ENCODE measurements at regions not wholly inside any gene's neighbourhood (a gene's known extent, or its start where the extent isn't known, plus 50 kb on each side); places are given as distances from the start of the nearest gene placed in this dataset.

DNA sequence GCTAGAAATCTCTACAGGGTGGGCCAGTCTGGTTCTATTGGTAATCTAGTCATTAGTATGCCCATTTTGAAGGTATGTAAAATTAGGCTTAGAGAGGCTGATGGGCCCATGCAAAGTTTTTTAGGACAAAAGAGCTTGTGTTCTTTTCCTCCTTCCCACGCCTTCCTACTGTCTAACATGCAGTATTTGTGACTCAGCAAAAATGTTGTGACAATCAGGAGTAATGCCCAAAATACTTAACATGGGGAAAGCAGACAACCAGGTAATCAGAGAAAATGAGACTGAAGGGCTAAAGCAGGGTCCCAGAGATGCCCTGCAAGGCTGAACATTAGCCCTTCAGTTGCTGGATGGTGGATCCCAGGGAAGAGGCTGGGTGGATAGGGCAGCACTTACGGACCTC, 437.9 kb downstream of the BCL11B start:
- no peak for DNase-seq (ENCODE audit: low spot score)

DNA sequence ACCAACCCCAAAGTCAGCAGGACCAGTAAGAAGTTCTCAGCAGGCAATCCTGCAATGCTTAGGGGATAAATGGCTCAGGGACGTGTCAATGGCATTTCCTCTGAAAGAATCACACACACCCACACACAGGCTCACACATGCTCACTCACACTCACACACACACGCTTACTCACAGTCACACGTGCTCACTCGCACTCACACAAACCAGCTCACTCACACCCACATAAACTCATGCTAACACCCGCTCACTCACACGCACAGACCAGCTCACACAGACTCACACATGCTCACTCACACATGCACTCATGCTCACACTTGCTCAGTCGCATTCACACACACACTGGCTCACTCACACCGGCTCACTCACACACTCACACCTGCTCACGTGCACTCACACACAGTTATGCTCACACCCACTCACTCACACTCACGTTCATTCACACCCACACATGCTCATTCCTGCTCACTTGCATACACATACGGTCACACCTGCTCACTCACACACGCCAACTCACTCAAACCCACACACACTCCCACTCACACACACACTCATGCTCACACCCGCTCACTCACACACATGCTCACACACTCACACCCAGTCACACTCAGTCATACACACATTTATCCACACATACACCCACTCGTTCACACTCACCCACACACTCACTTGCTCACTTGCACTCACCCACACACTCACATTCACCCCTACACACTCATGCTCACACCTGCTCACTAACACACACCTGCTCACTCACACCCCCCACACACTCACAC, 436.8 kb downstream of the BCL11B start:
- DNase-seq (ENCODE audit: low spot score): no peak

DNA sequence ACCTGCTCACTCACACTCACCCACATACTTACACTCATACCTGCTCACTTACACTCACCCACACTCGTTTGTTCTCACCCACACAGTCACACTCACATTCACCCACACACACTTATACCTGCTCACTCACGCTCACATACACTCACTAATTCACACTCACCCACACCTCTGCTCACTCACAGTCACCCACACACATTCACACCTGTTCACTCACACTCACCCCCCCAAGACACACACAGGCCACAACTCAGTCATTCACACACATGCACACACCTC, 436.2 kb downstream of the BCL11B start:
- DNase-seq (ENCODE audit: low spot score): no peak

DNA sequence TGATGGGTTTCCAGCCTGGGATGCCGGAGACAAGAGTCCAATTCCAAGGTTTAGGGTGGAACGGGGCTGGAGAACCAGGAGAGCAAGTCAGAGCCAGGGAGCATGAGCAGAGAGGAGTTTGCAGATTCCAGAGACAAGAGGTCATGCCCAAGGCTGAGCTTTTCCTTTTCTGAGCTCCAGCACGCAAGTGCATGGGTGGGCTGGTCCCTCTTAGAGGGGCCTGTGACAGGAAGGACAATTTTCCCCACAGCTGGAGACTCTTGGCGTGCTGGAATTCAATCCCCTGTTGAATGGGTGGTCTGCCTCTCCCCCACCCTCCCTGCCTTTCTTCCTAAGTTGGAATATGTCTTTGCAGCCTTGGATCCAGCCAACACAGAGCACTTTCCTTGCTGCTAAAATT, 431.9 kb downstream of the BCL11B start:
- DNase-seq (ENCODE audit: low spot score): no peak

DNA sequence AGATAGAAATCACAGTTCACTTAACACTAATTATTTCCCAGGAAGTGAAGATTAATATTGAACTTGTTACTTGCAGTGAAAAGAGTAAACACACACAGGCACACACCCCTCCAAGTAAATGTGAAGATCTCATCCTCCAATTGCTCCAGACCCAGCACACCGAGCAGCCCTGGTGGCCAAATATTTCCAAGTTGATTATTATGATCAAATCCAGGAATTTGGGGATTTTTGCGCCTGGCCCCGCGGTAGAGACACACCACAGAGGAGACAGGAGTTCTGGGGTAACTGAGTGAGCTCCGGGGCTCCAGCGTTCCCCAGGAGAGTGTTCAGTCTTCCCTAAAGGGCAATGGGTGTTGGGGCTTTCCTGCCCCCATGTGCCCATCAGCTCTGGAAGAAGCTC, 431.5 kb downstream of the BCL11B start:
- no peak for DNase-seq (ENCODE audit: low spot score)

DNA sequence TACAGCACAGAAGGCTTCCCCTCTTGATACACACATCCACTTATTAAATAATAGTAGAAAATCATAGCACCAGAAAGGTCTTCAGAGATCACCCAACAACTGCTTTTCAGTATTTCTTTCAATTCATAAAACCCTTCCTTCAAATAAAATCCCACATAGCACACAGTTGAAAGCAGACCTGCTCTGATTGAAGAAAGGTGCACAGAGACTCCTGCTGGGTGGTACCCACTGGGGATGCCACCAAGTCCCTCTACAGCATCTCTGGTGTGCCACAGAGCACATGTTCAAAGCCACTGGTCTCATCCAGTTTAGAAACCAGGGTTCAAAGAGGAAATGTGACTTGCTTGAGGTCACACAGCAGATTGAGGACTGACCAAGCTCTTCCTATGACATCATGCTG, 427.5 kb downstream of the BCL11B start:
- DNase-seq (ENCODE audit: low spot score): no peak

GRCh38 chr14:98847521-98848468, 424.2 kb downstream of the BCL11B start:
- DNase-seq (ENCODE audit: low spot score): no peak

- no peak for DNase-seq (ENCODE audit: low spot score)
These were observed 418.8 kb downstream of the BCL11B start for GRCh38 chr14:98853063-98853729.

DNA sequence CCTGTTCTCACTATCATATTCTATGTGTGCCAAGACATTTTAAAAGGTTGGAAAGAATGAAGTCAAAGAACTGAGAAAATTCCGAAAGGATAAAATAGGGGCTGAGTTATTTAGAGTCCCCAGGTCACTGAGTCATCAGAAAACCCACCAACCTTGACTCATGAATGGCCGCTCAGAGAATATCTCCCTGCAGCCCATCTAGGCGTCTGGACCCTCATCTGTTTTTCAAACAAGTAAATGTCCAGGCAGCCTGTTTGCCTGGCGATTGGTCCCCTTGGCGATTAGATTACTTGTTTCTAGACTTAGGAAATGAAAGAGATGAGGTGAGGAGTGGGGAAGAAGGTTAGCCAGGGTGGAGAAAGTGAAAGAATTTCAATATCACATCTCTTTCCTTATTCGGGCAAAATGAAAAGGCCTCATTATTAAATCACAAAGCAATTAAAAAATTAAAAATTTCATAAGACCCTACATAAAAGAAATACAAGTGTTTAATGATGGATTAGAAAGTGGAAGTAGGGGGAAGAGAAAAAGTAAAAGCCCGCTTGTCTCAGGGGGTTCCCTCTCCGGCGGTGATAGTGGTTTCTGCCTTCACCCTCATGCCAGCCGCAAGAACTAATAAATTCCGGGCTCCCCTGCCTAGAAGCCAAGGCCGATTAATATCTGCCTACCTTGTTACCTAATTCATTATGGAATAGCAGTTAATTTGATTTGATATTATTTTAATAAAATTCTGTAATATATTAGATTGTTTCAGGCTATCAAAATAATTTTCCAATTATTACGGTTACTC, 415.9 kb downstream of the BCL11B start:
- no peak for DNase-seq (ENCODE audit: low spot score)

- DNase-seq (ENCODE audit: low spot score): no peak
These were observed 413.8 kb downstream of the BCL11B start for GRCh38 chr14:98858158-98858557.

- no peak for DNase-seq (ENCODE audit: low spot score)
These were observed 413.4 kb downstream of the BCL11B start for GRCh38 chr14:98858561-98858960.

- no peak for DNase-seq (ENCODE audit: low spot score)
These were observed 412.7 kb downstream of the BCL11B start for GRCh38 chr14:98859301-98859700.

DNA sequence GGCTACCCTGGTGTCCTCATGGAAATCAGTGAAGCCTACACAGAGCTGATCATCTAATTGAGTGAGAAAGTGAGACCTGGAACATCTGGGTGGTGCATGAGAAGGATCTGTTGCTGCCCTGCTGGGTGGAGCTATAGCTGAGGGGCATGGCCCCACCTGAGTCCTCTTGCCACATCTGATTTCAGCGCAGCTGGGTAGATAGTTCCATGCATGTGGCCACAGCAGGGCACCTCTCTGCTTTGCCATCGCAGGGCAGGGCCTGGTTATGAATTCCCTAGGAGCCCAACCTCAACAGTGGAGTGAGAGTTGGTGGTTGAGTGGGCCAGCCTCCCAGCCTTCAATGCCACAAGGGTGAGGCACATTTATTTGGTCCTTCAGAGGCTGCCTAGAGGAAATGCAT, 407.8 kb downstream of the BCL11B start:
- DNase-seq (ENCODE audit: low spot score): no peak

- no peak for DNase-seq (ENCODE audit: low spot score)
These were observed 404.9 kb downstream of the BCL11B start for GRCh38 chr14:98867146-98867545.

DNA sequence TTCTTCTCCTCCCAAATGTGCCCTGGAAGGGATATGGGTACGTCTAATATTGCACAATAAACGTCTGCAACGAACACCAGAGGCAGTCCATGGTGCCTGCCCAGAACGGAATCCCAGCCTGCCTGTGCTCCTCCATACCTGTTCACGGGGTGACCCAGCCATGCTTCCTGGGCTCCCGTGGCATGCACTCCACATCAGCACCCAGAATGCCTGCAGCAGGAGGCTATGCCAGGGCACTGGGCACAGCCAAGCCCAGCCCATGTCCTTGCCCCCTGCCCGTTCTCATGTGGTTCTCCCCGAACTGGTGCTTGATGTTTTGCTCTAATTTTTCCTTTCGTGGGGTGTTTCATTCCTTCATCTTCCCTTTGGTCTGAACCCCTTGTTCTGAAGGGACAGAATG, 404.3 kb downstream of the BCL11B start:
- DNase-seq (ENCODE audit: low spot score): no peak

GRCh38 chr14:98868866-98869265, 403.1 kb downstream of the BCL11B start:
- DNase-seq (ENCODE audit: low spot score): no peak

DNA sequence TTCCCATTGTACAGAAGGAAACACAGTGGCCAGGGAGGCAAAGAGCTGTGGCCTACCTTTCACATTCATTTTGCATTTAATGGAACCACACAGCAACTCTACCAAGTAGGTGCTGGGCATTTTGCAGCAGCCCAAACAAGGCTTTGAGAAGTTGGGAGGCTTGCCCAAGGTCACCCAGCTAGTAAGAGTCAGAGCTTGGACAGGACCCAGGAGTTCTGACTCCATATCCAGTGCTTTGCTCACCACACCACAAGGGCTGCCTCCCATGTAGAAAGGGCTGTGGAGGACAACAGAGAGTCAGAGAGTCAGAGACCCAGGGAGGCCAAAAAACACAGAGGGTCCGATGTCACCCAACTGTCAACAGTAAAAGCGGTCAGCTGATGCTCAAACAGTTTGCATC, 400.2 kb downstream of the BCL11B start:
- DNase-seq (ENCODE audit: low spot score): no peak

DNA sequence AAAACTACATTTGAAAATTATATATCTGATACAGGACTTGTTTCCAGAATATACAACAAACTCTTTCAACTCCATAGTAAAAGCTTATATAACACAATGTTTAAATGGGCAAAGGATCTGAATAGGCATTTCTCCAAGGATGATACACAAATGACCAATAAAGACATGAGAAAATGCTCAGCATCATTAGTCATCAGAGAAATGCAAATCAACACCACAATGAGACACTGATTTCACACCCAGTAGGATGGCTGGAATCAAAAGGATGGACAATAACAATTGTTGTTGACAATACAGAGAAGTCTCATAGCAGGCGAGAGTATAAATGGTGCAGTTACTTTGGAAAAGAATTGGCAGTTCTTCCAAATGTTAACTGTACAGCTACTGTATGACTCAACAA, 394.9 kb downstream of the BCL11B start:
- DNase-seq (ENCODE audit: low spot score): no peak

DNA sequence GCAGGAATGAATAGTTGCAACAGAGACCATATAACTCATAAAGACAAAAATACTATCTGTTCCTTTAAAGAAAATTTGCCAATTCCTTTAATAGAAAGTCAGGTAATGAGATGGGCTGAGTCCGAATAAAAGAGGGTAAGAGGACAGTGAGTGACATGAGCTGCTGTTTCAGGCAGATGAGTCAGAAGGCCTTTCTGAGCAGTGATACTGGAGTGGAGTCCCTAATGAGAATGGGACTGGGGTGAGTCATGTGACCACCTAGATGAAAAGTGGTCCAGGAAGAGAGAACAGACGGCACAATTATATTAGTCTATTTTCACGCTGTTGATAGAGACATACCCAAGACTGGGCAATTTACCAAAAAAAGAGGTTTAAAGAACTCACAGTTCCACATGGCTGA, 393.7 kb downstream of the BCL11B start:
- no peak for DNase-seq (ENCODE audit: low spot score)

DNA sequence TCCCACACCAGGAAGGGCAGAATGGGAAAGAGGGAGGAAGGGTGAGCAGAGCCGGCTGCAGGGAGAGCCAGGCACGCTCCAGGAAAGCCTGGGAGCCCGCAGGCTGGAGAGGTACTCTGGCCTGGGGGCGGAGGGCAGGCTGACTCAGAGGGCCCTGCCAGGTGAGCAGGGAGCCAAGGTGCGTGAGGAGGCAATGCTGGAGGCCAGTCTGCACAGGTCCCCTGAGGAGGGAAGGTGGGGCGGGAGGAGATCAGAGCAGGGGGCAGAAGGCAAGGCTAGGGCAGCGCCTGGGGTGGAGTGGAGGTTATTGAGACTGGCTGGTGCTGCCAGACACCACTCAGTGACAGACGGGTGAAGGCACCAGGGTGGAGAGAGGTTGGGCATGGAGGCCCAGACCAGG, 385.0 kb downstream of the BCL11B start:
- no peak for DNase-seq (ENCODE audit: low spot score)

DNA sequence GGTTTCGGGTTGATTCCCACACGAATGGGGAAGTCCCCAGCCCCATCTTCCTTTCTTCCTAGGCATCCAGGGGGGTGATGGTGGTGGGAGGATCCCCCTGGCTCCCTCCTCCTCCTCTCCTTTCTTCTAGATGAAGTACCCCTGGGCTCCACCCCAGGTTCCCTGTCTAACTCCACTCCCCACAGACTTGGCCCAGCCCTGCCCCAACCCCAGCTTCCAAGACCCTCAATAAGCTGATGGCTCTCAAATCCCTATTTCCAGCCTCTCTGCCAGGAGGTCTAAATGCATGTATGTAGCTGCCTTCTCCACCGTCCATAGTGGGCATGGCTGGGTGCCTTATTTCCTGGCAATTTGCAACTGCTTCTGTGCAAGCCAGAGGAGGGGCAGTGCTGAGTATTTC, 383.7 kb downstream of the BCL11B start:
- no peak for DNase-seq (ENCODE audit: low spot score)
